Skeletal muscle satellite cell (primary cell): ENCODE measurements at regions not wholly inside any gene's neighbourhood (a gene's known extent, or its start where the extent isn't known, plus 50 kb on each side); places are given as distances from the start of the nearest gene placed in this dataset.

ENCODE experiments used
- H3K27me3 ChIP-seq: 2 replicates; pipeline ENCODE4 v1.7.0; 2013; ENCODE audit warnings: low read length; ENCODE audit not compliant: control insufficient read depth, insufficient read depth
- H3K36me3 ChIP-seq: 2 replicates; pipeline ENCODE4 v1.7.0; 2013; ENCODE audit warnings: mild to moderate bottlenecking, control low read depth, low read length; ENCODE audit not compliant: insufficient read depth
- H3K4me1 ChIP-seq: 2 replicates; pipeline ENCODE4 v1.7.0; 2013; ENCODE audit warnings: low read length; ENCODE audit not compliant: control insufficient read depth, insufficient read depth
- H3K4me2 ChIP-seq: 2 replicates; pipeline ENCODE4 v1.7.0; 2013; ENCODE audit warnings: mild to moderate bottlenecking, low read length
- H3K4me3 ChIP-seq: 2 replicates; pipeline ENCODE4 v1.7.0; 2013; ENCODE audit warnings: low read length
- H3K9ac ChIP-seq: 2 replicates; pipeline ENCODE4 v1.7.0; 2013; ENCODE audit warnings: mild to moderate bottlenecking, low read depth, low read length, moderate library complexity
- H3K9me3 ChIP-seq: replicated peaks from 2 replicates; pipeline ENCODE4 v1.7.0; 2013; ENCODE audit warnings: mild to moderate bottlenecking, control low read depth, low read length

- Histone ChIP-seq H3K36me3 (no peaks in the 10 kb centered on the region), H3K9ac (no peak overlapping the region), H3K4me2 (no peak overlapping the region), H3K27me3 (no peaks in the 10 kb centered on the region), H3K4me1 (peaks cover 19% of the 10 kb centered on the region), H3K4me3 (no peak overlapping the region), H3K9me3 (no peaks in the 10 kb centered on the region)
Measured at GRCh38 chr1:111556325-111557037, 53.0 kb upstream of the ADORA3 start.

DNA sequence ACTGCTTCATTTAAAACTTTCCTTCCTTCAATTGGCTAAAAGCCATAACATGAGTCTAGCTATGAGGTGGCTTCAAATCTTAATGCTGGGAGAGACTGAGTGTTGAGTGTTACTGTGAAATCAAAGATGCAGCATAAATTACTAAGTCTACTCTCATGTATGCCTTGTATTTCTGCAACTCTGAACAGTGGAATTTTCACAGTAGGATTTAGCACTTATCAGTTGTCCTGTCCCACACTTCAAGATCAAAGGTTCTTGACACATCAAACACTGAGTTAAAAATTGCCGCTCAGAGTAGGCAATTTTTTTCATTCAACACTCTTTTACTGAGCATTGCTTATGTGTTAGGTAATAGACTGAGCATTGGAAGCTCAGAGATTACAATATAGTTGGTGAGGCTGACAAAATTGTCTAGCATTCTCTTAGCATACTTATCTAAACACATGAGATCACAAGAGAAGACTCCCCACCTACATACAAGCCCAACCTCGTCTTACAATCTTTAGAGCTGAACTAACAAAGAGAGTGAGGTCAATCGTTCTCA, 56.4 kb upstream of the ADORA3 start:
- Histone ChIP-seq H3K4me3 (no peak overlapping the region), H3K9me3 (no peaks in the 10 kb centered on the region), H3K4me1 (peaks cover 22% of the 10 kb centered on the region), H3K27me3 (no peaks in the 10 kb centered on the region), H3K9ac (no peak overlapping the region), H3K4me2 (no peak overlapping the region), H3K36me3 (no peaks in the 10 kb centered on the region)

- Histone ChIP-seq H3K9ac (no peak overlapping the region), H3K9me3 (no peaks in the 10 kb centered on the region), H3K4me1 (peaks cover 31% of the 10 kb centered on the region), H3K4me2 (no peak overlapping the region), H3K4me3 (no peak overlapping the region), H3K27me3 (no peaks in the 10 kb centered on the region), H3K36me3 (no peaks in the 10 kb centered on the region)
Measured at GRCh38 chr1:111561328-111561727, 57.9 kb upstream of the ADORA3 start.

- no peaks in the 10 kb centered on the region for H3K9me3 ChIP-seq
- H3K36me3 ChIP-seq, result no peaks in the 10 kb centered on the region
- H3K4me2 ChIP-seq, result peak overlapping the region; percentile 19
- no peak overlapping the region for H3K4me3 ChIP-seq
- H3K27me3 ChIP-seq, result no peaks in the 10 kb centered on the region
- peaks cover 31% of the 10 kb centered on the region for H3K4me1 ChIP-seq
- H3K9ac ChIP-seq, result no peak overlapping the region
Measured at GRCh38 chr1:111563619-111564018, 56.0 kb upstream of the RAP1A start.

DNA sequence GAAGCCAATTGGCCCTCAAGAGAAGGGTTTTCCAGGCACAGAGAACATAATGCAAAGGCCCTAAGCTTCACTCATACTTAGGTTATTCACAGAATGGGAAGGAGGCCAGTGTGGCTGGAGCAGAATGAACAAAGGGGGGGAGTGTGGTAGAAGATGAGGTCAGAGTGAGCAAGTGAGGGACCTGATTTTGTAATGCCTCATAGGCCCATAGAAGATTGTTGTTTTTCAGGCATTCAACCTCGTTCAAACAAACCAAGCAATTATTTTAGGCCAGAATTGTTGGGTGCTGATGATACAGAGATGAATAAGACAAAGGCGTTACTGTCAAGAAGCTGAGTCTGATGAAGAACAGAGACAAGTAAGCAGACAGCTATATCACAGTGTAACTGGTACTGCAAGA, 54.5 kb upstream of the RAP1A start:
- Histone ChIP-seq H3K9me3 (no peaks in the 10 kb centered on the region), H3K4me2 (peak overlapping the region; percentile 11), H3K9ac (no peak overlapping the region), H3K4me3 (no peak overlapping the region), H3K36me3 (no peaks in the 10 kb centered on the region), H3K27me3 (no peaks in the 10 kb centered on the region), H3K4me1 (peaks cover 26% of the 10 kb centered on the region)

- Histone ChIP-seq H3K27me3 (no peaks in the 10 kb centered on the region), H3K36me3 (no peaks in the 10 kb centered on the region), H3K4me1 (peaks cover 25% of the 10 kb centered on the region), H3K4me2 (no peak overlapping the region), H3K9ac (no peak overlapping the region), H3K4me3 (no peak overlapping the region), H3K9me3 (no peaks in the 10 kb centered on the region)
Measured at GRCh38 chr1:111565968-111566367, 53.6 kb upstream of the RAP1A start.

GRCh38 chr1:111568160-111568647, 51.4 kb upstream of the RAP1A start:
- Histone ChIP-seq H3K36me3 (no peaks in the 10 kb centered on the region), H3K4me2 (no peak overlapping the region), H3K27me3 (peaks cover 9% of the 10 kb centered on the region), H3K4me1 (peaks cover 31% of the 10 kb centered on the region), H3K4me3 (no peak overlapping the region), H3K9me3 (no peaks in the 10 kb centered on the region), H3K9ac (no peak overlapping the region)
